Keratinocyte (primary cell): ENCODE measurements at regions not wholly inside any gene's neighbourhood (a gene's known extent, or its start where the extent isn't known, plus 50 kb on each side); places are given as distances from the start of the nearest gene placed in this dataset.
"Not testable (repeated sequence)": the region's sequence is repeated elsewhere in the genome, so short reads cannot be mapped to it uniquely, and the experiment has no call there.

Experiments used
- DNase-seq: peaks from one replicate; pipeline ENCODE4 v3.0.0-alpha.2; 2011; ENCODE audit warnings: low read depth, missing footprints, low spot score
- FAIRE-seq: peaks from 2 replicates; lab custom pipeline; 2011; peaks lifted over from hg19 to GRCh38; lab: Jason Lieb, UNC
- H2AFZ ChIP-seq: 2 replicates; pipeline ENCODE4 v1.6.0; 2012; ENCODE audit warnings: low read length, control low read depth, inconsistent platforms; ENCODE audit not compliant: control insufficient read depth
- H3K27ac ChIP-seq: 2 replicates; pipeline ENCODE4 v1.5.1; 2011; ENCODE audit warnings: low read length; ENCODE audit not compliant: control insufficient read depth, insufficient read depth
- H3K27me3 ChIP-seq: 3 replicates; pipeline ENCODE4 v1.6.0; 2011; ENCODE audit warnings: low read length; ENCODE audit not compliant: control insufficient read depth, insufficient read depth; ENCODE audit errors: extremely low read depth
- H3K36me3 ChIP-seq, 2 experiments: 2 replicates in 1 of 2; 3 replicates in 1 of 2; pipeline ENCODE4 v1.5.1; 2011; ENCODE audit warnings: low read length in 2 of 2, mild to moderate bottlenecking in 1 of 2; ENCODE audit not compliant: control insufficient read depth in 2 of 2, insufficient read depth in 2 of 2; ENCODE audit errors: extremely low read depth in 1 of 2
- H3K4me1 ChIP-seq: 3 replicates; pipeline ENCODE4 v1.5.1; 2011; ENCODE audit warnings: low read length; ENCODE audit not compliant: control insufficient read depth, insufficient read depth; ENCODE audit errors: extremely low read depth
- H3K4me2 ChIP-seq: 3 replicates; pipeline ENCODE4 v1.6.0; 2011; ENCODE audit warnings: low read depth, low read length; ENCODE audit not compliant: control insufficient read depth, insufficient read depth; ENCODE audit errors: extremely low read depth
- H3K4me3 ChIP-seq, 3 experiments: fragments of 200-600 bp in 1 of 3; sonication (generic) in 1 of 3; 2 replicates in 2 of 3; 3 replicates in 1 of 3; pipeline ENCODE4 v1.5.1; 2011 to 2016; ENCODE audit warnings: low read length in 3 of 3, mild to moderate bottlenecking in 3 of 3, control low read depth in 2 of 3, inconsistent platforms in 1 of 3, low read depth in 1 of 3, mixed read lengths in 1 of 3, mixed run types in 1 of 3, moderate library complexity in 1 of 3; ENCODE audit not compliant: control insufficient read depth in 2 of 3, insufficient read depth in 2 of 3; ENCODE audit errors: extremely low read depth in 1 of 3
- H3K79me2 ChIP-seq: 2 replicates; pipeline ENCODE4 v1.6.0; 2012; ENCODE audit warnings: low read length; ENCODE audit not compliant: control insufficient read depth, insufficient read depth
- H3K9ac ChIP-seq: 3 replicates; pipeline ENCODE4 v1.6.0; 2011; ENCODE audit warnings: low read length; ENCODE audit not compliant: control insufficient read depth, insufficient read depth; ENCODE audit errors: extremely low read depth
- H3K9me1 ChIP-seq: 3 replicates; pipeline ENCODE4 v1.6.0; 2011; ENCODE audit warnings: low read length; ENCODE audit not compliant: control insufficient read depth, insufficient read depth; ENCODE audit errors: extremely low read depth
- H3K9me3 ChIP-seq: 2 replicates; pipeline ENCODE4 v1.5.1; 2012; ENCODE audit warnings: low read depth, low read length; ENCODE audit not compliant: control insufficient read depth
- H4K20me1 ChIP-seq: 3 replicates; pipeline ENCODE4 v1.6.0; 2011; ENCODE audit warnings: low read length; ENCODE audit not compliant: control insufficient read depth, insufficient read depth; ENCODE audit errors: extremely low read depth
- CTCF ChIP-seq, 3 experiments: IDR thresholded peaks in 1 of 3; conservative IDR thresholded peaks in 1 of 3; optimal IDR thresholded peaks in 1 of 3; 2 replicates in 2 of 3; 3 replicates in 1 of 3; pipeline versions ENCODE3 to v1.5.1; 2011; ENCODE audit warnings: low read length in 3 of 3, mild to moderate bottlenecking in 3 of 3, moderate library complexity in 2 of 3, control low read depth in 1 of 3, inconsistent platforms in 1 of 3; ENCODE audit not compliant: insufficient read depth in 2 of 3; ENCODE audit errors: extremely low read depth in 1 of 3
- EZH2 ChIP-seq: IDR thresholded peaks from one replicate; pipeline ENCODE4 v1.6.1; 2012; ENCODE audit warnings: inconsistent platforms, mild to moderate bottlenecking, low read length, moderate library complexity
- dilution Hi-C: fragments of 300-500 bp; cut with MboI; formaldehyde crosslinking; loops from one replicate; pipeline ENCODE4 v1.7.0; 2020; ENCODE audit warnings: low sequenced_read_pairs; ENCODE audit not compliant: extremely low pct_ligation_motif_present

DNA sequence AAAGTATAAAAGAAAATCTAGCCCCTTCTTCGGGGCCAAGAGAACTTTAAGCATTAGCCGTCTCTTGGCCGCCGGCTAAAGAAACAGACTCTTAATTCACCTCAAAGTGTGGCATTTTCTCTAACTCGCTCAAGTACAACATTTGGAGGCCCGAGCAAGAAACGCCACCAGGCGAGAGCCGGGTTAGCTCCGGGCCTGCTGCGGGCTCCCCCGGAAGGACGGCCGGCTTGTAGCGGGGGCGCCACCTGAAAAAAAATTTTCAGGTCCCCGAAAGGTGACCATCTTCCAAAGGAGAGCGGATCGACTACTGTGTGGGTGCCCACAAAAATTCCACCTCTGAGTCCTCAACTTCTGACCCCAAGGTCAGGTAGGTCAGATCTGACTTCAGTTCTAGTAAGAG, 156.0 kb downstream of the DEFB131A start:
- no peak for DNase-seq
- H3K79me2 ChIP-seq, result no peaks in the 10 kb centered on the region

DNA sequence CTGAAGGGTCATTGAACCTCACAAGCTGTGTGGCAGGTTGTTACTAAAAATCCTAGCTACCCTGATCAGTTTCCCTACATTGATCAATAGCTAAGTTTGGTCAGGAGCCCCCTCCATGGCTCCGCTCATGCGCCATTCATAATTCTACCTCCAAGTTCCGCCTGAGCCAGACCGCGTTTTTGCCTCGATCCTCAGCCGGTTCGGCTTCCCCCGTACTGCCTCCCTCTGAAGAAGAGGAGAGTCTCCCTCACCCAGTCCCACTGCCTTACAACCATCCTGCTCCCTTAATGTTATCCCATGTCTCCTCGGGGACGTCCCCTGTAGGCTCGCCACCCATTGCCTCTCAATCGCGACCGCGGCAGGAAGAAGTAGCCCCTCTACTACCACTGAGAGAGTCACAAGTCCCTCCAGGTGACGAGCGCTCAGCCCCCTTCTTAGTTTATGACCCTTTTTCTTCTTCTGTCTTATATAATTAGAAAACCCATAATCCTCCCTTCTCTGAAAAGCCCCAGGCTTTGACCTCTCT, 158.2 kb downstream of the DEFB131A start:
- Histone ChIP-seq H3K79me2 (no peaks in the 10 kb centered on the region), H2AFZ (no peak overlapping the region), H3K27me3 (no peaks in the 10 kb centered on the region), H3K9me1 (no peaks in the 10 kb centered on the region), H3K4me1 (no peaks in the 10 kb centered on the region), H3K4me3 (no peak overlapping the region), H3K9me3 (no peaks in the 10 kb centered on the region), H4K20me1 (no peaks in the 10 kb centered on the region), H3K4me2 (no peak overlapping the region), H3K27ac (no peak overlapping the region), H3K9ac (no peak overlapping the region), H3K36me3 (no peaks in the 10 kb centered on the region)
- dilution Hi-C loops, result no loop called here
- no peak for TF ChIP-seq CTCF (optimal IDR thresholded peaks at IDR 0.05 in 1 of 3, IDR thresholded peaks at IDR 0.05 in 1 of 3, conservative IDR thresholded peaks at IDR 0.05 in 1 of 3; ENCODE audit: extremely low read depth in 1 of 3, insufficient read depth in 2 of 3, low read length in 3 of 3)
- no peak for TF ChIP-seq EZH2
- no peak for DNase-seq
- FAIRE-seq, result no peak

More for the DNA sequence above, 156.0 kb downstream of the DEFB131A start:
- Histone ChIP-seq H3K27ac (no peak overlapping the region), H3K9ac (no peak overlapping the region), H3K36me3 (no peaks in the 10 kb centered on the region), H3K4me2 (no peak overlapping the region), H3K9me1 (no peaks in the 10 kb centered on the region), H3K4me1 (no peaks in the 10 kb centered on the region), H2AFZ (no peak overlapping the region), H4K20me1 (no peaks in the 10 kb centered on the region), H3K9me3 (no peaks in the 10 kb centered on the region), H3K4me3 (no peak overlapping the region), H3K27me3 (no peaks in the 10 kb centered on the region)
- dilution Hi-C loops, result no loop called here
- TF ChIP-seq EZH2, result no peak
- TF ChIP-seq CTCF (optimal IDR thresholded peaks at IDR 0.05 in 1 of 3, IDR thresholded peaks at IDR 0.05 in 1 of 3, conservative IDR thresholded peaks at IDR 0.05 in 1 of 3; ENCODE audit: extremely low read depth in 1 of 3, insufficient read depth in 2 of 3, low read length in 3 of 3), result no peak
- FAIRE-seq, result no peak

DNA sequence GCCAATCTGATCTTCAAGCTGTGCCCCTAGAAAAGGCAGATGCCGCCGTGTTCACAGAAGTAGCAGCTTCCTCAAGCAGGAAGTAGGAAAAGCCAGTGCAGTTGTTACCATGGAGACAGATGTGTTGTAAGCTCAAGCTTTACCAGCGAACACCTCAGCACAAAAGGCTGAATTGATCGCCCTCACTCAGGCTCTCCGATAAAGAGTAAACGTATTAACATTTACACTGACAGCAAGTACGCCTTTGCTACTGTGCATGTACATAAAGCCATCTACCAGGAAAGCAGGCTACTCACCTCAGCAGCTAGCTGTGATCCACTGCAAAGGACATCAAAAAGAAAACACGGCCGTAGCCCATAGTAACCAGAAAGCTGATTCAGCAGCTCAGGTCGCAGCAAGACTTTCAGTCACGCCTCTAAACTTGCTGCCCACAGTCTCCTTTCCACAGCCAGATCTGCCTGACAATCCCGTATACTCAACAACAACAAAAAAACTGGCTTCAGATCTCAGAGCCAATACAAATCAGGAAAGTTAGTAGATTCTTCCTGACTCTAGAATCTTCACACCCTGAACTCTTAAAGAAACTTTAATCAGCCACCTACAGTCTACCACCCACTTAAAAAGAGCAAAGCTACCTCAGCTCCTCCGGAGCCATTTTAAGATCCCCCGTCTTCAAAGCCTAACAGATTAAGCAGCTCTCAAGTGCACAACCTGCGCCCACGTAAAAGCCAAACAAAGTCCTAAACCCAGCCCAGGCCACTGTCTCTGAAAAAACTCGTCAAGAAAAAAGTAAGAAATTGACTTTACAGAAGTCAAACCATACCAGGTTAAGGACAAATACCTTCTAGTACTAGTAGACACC, 160.0 kb downstream of the DEFB131A start:
- H4K20me1 ChIP-seq, FAIRE-seq, H3K27me3 ChIP-seq, H3K9me1 ChIP-seq, DNase-seq, H3K4me1 ChIP-seq, H3K79me2 ChIP-seq, H3K36me3 ChIP-seq, H3K9me3 ChIP-seq, dilution Hi-C loops: not testable (repeated sequence)
- H2AFZ ChIP-seq, result peak overlapping the region; percentile 56
- peak overlapping the region; percentile 20 for H3K27ac ChIP-seq
- peak overlapping the region in 2 of 3 experiments; percentile 13 to 32 for H3K4me3 ChIP-seq
- peak overlapping the region; percentile 33 for H3K9ac ChIP-seq
- H3K4me2 ChIP-seq, result peak overlapping the region; percentile 60
